HCEC 1CT (cell line): ENCODE measurements at regions not wholly inside any gene's neighbourhood (a gene's known extent, or its start where the extent isn't known, plus 50 kb on each side); places are given as distances from the start of the nearest gene placed in this dataset.
A peak's percentile ranks its signal among the peaks of the same experiment; 100 is the strongest.

Experiments
- DNase-seq: peaks from one replicate; pipeline ENCODE4 v3.0.0-alpha.2; 2017

DNA sequence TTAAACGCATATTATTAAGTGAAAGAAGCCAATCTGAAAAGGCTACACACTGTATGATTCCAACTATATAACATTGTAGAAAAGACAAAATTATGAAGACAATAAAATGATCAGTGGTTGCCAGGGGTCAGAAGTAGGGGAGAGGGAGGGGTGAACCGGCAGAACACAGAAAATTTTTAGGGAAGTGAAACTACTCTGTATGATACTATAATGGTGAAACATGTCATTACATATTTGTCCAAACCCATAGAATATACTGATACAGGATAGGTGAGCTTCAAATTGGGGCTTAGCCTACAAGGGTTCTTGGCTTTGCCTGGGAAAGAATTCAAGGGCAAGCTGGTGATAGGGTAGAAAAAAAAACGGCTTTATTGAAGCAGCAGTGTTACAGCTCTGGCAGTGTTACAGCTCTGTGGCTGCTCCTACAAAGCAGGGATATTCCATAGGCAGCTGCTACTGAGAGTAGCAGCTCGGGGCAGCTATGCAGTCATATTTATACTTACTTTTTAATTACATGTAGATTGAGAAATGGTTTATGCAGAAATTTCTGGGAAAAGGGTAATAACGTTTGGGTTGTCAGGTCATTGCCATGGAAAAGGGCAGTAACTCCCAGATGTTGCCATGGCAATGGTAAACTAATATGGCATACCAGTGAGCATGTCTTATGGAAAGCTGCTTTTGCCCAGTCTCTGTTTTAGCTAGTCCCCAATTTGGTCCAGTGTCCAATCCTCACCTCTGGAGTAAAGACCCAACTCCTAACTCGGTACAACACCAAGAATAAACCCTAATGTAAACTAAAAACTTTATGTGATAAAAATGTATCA, 125.1 kb upstream of the SLC25A36 start:
- DNase-seq = no peak

DNA sequence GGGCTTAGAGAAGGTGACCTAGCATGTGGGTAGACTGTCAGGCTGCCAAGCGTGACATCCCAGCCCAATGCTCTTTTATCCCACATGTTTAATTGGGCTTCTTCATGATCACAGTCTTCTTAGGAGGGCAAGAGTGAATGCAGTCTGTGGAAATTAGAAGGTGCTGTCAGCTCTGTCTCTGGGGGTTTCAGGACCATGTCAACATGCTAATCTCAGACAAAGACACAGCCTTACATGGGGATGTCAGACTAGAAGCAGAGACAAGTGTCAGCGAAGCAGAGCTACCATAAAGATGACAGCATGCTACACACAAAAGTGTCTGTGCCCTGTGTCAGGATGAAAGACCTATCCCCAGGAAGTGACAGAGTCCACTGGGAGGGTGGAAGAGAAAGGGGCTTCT, 120.1 kb upstream of the SLC25A36 start:
- no peak for DNase-seq

GRCh38 chr3:140822401-140823047, 119.1 kb upstream of the SLC25A36 start:
- no peak for DNase-seq

DNA sequence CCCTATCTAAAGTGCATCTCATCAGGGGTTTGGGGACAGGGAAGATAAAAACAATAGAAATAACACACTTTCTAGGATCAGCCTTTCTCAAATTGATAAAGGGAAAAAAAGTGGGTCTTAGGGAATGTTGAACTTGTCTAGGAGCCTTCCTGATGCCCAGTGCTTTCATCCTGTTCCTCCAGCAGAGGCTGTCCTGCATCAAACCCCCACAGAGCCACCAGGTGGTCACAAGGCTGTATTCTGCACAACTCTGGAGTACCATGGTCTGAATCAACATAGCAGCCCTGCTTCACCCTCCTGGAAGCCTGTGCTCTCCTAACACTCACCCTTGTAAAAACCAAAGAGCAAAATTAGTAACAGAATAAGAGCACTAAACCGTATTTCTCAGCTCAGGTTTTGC, 118.5 kb upstream of the SLC25A36 start:
- no peak for DNase-seq

- no peak for DNase-seq
These were observed 113.7 kb upstream of the SLC25A36 start for GRCh38 chr3:140827894-140828293.

DNA sequence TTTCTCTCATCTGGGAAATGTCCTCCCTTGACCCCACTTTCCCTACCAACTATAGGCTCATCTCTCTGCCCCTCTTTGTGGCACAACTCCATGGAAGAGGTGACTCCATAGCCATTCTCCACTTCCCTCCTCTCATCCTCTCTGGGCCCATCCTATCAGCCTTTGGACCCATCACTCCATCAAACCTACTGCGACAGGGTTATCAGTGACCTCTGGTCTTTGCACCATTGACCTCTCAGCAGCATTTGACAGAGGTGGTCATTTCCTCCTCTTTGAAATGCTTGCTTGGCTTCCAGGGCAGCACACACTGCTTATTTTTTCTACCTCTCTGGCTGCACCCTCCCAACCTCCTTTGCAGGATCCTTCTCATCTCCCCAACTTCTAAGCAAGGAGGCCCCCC, 113.1 kb upstream of the SLC25A36 start:
- DNase-seq = no peak

GRCh38 chr3:140829796-140830195, 111.8 kb upstream of the SLC25A36 start:
- no peak for DNase-seq

DNA sequence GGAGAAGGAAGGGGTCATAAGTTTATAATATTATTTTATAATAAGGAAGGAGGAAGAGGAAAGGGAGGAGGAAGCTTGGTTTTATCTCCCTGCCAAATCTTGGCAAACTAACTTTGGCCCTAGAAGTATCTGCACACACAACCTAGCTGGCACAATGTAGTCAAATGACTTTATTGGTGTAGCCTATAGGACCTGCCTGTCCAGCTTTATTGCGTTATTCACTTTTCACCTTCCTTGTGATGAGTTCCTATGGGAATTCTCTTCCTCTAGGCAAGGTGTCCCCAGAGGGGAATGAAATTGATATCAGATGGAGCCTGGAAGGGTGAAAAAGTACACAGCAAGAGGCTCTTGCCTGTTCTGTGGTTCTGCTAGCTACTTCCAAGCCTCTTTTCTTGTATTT, 111.2 kb upstream of the SLC25A36 start:
- no peak for DNase-seq

DNA sequence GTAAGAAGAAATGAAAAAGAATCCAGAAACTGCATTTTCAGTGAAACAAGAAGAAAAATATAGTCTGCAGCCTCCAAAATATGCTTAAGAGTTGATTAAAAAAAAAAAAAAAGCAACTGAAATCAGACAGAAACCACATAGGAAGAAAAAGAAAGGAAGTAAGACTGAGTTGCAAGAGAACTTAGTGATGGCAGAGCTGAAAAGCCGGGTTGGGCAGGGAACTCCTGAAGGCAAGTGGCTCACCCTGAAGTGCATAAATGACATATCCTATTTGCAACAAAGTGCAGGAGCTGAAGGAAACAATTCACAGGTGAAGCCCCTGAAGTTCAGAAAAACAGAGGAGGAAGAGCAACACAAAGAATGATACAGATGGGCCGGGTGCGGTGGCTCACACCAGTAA, 108.8 kb upstream of the SLC25A36 start:
- no peak for DNase-seq

GRCh38 chr3:140834266-140835037, 107.2 kb upstream of the SLC25A36 start:
- peak; percentile 4 for DNase-seq

GRCh38 chr3:140842984-140843649, 98.5 kb upstream of the SLC25A36 start:
- DNase-seq = no peak

DNA sequence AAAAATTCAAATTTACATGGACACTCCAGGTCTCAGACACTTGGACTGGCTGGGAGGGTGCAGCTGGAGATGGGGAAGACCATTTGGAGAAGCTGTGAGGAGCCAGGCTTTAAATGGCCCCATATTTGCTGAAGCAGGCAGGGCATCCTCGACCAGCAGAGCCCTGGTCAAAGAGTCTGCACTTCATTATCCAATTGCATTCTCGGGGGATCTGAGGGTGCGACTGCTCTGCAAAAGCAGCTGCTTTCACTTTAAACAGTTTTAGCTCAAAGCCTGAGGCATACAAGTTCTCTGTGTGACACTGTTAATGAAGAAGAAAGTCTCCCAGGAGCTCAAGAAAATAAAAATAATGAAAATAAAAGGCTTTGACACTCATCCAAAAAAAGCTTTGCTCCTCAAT, 98.0 kb upstream of the SLC25A36 start:
- DNase-seq = no peak

GRCh38 chr3:140844072-140844471, 97.6 kb upstream of the SLC25A36 start:
- no peak for DNase-seq

DNA sequence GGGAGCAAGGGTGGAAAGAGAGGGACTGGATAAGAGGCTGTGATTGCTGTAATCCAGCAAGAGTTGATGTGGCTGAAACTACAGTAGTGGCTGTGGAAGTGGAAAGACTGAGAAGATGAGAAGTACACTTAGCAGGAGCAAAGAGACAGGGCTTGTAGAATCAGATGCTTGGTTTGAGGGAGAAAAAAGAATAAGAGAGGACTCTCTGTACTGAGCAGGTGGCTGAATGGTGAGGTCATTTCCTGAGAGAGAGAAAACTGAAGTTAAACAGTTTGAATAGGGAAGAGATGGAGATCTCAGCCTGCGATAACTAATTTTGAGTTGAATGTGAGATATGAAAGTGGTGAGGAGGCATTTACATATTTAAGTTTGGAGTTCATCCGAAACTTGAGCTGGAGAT, 95.8 kb upstream of the SLC25A36 start:
- DNase-seq = no peak

GRCh38 chr3:140848666-140849065, 93.0 kb upstream of the SLC25A36 start:
- DNase-seq = no peak

GRCh38 chr3:140850210-140850955, 91.3 kb upstream of the SLC25A36 start:
- DNase-seq = no peak

GRCh38 chr3:140854961-140855360, 86.7 kb upstream of the SLC25A36 start:
- DNase-seq = no peak

DNA sequence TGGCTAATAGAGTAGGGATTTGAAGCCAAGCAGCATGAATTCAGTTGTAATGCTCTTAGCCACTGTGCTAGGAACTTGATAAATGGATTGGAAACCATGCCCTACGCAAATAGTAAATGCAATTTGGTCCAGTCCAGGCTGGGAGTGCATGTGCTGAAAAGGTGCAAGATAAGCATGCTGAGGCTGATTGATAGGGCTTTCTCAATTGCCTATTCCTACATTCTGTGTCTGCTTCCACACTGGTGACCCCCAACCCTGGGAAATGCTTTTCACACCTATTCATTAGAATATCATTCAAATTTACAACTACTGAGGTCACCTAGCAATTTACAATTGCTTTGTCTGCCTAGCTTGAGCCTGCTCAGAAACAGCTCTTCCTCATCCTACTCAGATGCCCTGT, 84.7 kb upstream of the SLC25A36 start:
- no peak for DNase-seq

- DNase-seq = no peak
These were observed 83.6 kb upstream of the SLC25A36 start for GRCh38 chr3:140857993-140858392.

GRCh38 chr3:140859592-140860336, 81.9 kb upstream of the SLC25A36 start:
- DNase-seq = peak; percentile 4

DNA sequence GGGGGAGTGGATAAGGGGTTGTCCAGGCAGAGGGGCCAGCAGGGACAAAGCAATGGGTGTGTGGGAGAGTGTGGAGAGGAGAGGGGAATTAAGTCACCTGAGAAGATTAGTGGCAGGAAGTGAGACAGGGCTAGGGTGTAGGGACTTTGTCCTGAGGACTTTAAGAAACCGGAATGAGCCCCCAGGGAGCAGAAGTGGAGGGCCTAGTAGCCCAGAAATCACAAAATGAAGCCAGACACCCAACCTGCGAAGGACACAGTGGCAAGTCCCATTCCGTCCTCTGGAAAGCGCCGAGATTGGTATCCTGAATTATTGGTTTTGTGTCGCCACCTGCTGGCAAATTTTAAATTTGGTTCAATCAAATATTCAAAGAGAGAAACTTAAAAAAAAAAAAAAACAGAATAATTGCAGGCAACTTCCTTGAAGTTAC, 78.0 kb upstream of the SLC25A36 start:
- DNase-seq = peak; percentile 35

- no peak for DNase-seq
These were observed 71.3 kb upstream of the SLC25A36 start for GRCh38 chr3:140870351-140870750.
